ENCODE measurements at regions not wholly inside any gene's neighbourhood (a gene's known extent, or its start where the extent isn't known, plus 50 kb on each side); places are given as distances from the start of the nearest gene placed in this dataset.

DNA sequence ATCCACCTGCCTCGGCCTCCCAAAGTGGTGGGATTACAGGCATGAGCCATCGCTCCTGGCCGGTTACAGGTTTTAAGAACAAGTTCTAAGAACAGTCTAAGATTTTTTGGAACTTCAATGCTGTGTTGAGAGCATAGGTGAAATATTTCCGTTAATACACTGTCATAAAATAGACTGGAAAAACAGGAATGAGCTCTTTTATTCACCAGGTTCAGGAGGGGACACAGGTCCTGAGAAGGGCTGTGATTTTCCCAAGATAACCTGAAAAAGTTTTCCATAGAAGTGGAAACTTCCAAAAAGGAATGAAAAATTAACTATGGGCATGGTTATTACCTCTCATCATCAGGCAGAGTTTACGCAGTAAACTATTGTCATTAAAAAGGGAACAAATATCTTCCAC, 97.6 kb upstream of the TMEM178A start:
- 97% methylated on average over 5 of the region's 5 CpGs for WGBS (ENCODE audit: low lambda C conversion rate)
- Histone ChIP-seq H2AFZ (ENCODE audit: low read length) (no peak overlapping the region), H3K4me1 (ENCODE audit: insufficient read depth, low read length) (peaks cover 47% of the 10 kb centered on the region), H4K20me1 (ENCODE audit: insufficient read depth, low read length) (no peaks in the 10 kb centered on the region), H3K36me3 (replicated peaks in 1 of 2; ENCODE audit: control insufficient read depth in 1 of 2, insufficient read depth in 2 of 2, low read length in 2 of 2) (peaks cover 2 to 3% of the 10 kb centered on the region in 2 experiments; a peak in 3 of 5 replicates), H3K4me3 (replicated peaks in 1 of 3; ENCODE audit: insufficient read depth in 1 of 3, low read depth in 2 of 3, low read length in 3 of 3) (no peak overlapping the region), H3K27me3 (ENCODE audit: control insufficient read depth in 1 of 2, insufficient read depth in 2 of 2, low read length in 2 of 2) (no peaks in the 10 kb centered on the region), H3K9me3 (ENCODE audit: low read length) (peaks cover 14% of the 10 kb centered on the region), H3K4me2 (ENCODE audit: low read depth, low read length) (no peak overlapping the region), H3K9ac (ENCODE audit: insufficient read depth, low read depth, low read length) (no peak overlapping the region), H3K27ac (ENCODE audit: extremely low read length, insufficient read depth, low read length) (no peak overlapping the region), H3K79me2 (ENCODE audit: insufficient read depth, low read length) (no peaks in the 10 kb centered on the region)
- ChIA-PET POLR2A (interaction anchor here (0.6 to 1.8 kb wide), 3 partner anchors 18 to 143 kb away, joined by 3 to 9 read pairs (median 4); no protein-coding TSS in a partner anchor), CTCF (ENCODE audit: low intra/inter-chr PET ratio, low total read pairs) (no interaction called here)
- ATAC-seq: no peak
- TF ChIP-seq ZNF674 (CRISPR knock-in tag; IDR thresholded peaks at IDR 0.05; ENCODE audit: low read depth): no peak
- no peak for TF ChIP-seq CHCHD3 (CRISPR knock-in tag; IDR thresholded peaks at IDR 0.05)
- TF ChIP-seq ZNF615 (CRISPR knock-in tag; IDR thresholded peaks at IDR 0.05; ENCODE audit: borderline replicate concordance): no peak
- TF ChIP-seq ZNF670 (CRISPR knock-in tag; IDR thresholded peaks at IDR 0.05; ENCODE audit: borderline replicate concordance): no peak
- TF ChIP-seq, protein P1, sequence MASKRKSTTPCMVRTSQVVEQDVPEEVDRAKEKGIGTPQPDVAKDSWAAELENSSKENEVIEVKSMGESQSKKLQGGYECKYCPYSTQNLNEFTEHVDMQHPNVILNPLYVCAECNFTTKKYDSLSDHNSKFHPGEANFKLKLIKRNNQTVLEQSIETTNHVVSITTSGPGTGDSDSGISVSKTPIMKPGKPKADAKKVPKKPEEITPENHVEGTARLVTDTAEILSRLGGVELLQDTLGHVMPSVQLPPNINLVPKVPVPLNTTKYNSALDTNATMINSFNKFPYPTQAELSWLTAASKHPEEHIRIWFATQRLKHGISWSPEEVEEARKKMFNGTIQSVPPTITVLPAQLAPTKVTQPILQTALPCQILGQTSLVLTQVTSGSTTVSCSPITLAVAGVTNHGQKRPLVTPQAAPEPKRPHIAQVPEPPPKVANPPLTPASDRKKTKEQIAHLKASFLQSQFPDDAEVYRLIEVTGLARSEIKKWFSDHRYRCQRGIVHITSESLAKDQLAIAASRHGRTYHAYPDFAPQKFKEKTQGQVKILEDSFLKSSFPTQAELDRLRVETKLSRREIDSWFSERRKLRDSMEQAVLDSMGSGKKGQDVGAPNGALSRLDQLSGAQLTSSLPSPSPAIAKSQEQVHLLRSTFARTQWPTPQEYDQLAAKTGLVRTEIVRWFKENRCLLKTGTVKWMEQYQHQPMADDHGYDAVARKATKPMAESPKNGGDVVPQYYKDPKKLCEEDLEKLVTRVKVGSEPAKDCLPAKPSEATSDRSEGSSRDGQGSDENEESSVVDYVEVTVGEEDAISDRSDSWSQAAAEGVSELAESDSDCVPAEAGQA (IDR thresholded peaks at IDR 0.05; ENCODE audit: low read depth): no peak
- TF ChIP-seq, protein P1 (CRISPR knock-in tag; IDR thresholded peaks at IDR 0.05; ENCODE audit: borderline replicate concordance): no peak
- TF ChIP-seq RBM22 (optimal IDR thresholded peaks at IDR 0.05; ENCODE audit: low read length): no peak
- no peak for TF ChIP-seq KDM1A (CRISPR knock-in tag; IDR thresholded peaks at IDR 0.05)
- TF ChIP-seq, protein P2, sequence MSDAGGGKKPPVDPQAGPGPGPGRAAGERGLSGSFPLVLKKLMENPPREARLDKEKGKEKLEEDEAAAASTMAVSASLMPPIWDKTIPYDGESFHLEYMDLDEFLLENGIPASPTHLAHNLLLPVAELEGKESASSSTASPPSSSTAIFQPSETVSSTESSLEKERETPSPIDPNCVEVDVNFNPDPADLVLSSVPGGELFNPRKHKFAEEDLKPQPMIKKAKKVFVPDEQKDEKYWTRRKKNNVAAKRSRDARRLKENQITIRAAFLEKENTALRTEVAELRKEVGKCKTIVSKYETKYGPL (CRISPR knock-in tag; IDR thresholded peaks at IDR 0.05): no peak
- no peak for TF ChIP-seq RORA (CRISPR knock-in tag; IDR thresholded peaks at IDR 0.05)
- no peak for FAIRE-seq
- intact Hi-C loops (cut with micrococcal nuclease; ENCODE audit: unreplicated experiment) (no loop called here), in situ Hi-C loops (cut with HindIII; ENCODE audit: extremely low pct_ligation_motif_present, low pct_unique_long_range_greater_than_20kb) (no loop called here)
- BruUV-seq (replicated peaks): no TSS peak
- no peak for DNase-seq (ENCODE audit: low spot score)
